Vagina (tissue), 2 donors: ENCODE measurements at regions not wholly inside any gene's neighbourhood (a gene's known extent, or its start where the extent isn't known, plus 50 kb on each side); places are given as distances from the start of the nearest gene placed in this dataset.

Source experiments
- POLR2A ChIP-seq, 2 donors: fragments of 450-650 bp; IDR thresholded peaks; one replicate each; pipeline ENCODE4 v1.6.1; 2017; ENCODE audit warnings: antibody characterized with exemption in 2 of 2, mild to moderate bottlenecking in 2 of 2, moderate library complexity in 2 of 2
- TF ChIP-seq, protein P1 (sequence below), 3 experiments: fragments of 450-650 bp in 2 of 3; fragments of 200-600 bp in 1 of 3; sonication (generic) in 1 of 3; IDR thresholded peaks; one replicate each; pipeline ENCODE4 v1.5.1; 2017 to 2019; ENCODE audit warnings: antibody characterized with exemption in 3 of 3, mild to moderate bottlenecking in 2 of 3, moderate library complexity in 2 of 3

DNA sequence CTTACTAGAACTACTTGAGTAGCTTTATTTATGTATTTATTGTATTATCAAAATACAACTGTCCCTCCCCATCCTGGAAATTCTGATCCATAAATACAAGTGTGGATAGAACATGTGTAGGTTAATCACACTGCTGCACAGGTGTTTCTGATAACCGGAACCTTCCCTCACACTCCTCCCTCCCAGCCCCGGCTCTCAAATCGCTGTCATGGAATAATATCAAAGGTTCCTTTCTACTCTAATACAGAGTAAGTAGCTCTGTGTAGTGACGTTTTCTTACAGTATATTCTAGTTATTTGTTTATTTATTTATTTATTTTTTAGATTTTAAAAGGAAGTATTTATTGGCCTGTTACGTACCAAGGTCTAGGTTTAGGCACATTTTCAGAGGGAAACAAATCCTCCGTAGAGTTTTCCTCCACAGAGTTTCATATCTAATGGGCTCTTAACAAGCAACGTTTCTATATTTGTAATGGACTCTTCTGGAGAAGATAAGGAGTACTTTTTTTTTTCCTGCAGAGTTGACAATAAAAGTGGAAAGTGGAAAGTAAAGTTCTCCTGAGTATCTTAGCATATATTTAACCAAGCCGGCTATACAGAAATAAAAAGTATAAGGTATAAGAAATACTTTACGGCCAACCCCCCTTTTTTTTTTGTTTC is 129.0 kb upstream of the CARD18 start:
- TF ChIP-seq, protein P1, sequence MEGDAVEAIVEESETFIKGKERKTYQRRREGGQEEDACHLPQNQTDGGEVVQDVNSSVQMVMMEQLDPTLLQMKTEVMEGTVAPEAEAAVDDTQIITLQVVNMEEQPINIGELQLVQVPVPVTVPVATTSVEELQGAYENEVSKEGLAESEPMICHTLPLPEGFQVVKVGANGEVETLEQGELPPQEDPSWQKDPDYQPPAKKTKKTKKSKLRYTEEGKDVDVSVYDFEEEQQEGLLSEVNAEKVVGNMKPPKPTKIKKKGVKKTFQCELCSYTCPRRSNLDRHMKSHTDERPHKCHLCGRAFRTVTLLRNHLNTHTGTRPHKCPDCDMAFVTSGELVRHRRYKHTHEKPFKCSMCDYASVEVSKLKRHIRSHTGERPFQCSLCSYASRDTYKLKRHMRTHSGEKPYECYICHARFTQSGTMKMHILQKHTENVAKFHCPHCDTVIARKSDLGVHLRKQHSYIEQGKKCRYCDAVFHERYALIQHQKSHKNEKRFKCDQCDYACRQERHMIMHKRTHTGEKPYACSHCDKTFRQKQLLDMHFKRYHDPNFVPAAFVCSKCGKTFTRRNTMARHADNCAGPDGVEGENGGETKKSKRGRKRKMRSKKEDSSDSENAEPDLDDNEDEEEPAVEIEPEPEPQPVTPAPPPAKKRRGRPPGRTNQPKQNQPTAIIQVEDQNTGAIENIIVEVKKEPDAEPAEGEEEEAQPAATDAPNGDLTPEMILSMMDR (IDR thresholded peaks at IDR 0.05): no peak
- TF ChIP-seq POLR2A (IDR thresholded peaks at IDR 0.05): no peak
